A673 (cell line): ENCODE measurements at regions not wholly inside any gene's neighbourhood (a gene's known extent, or its start where the extent isn't known, plus 50 kb on each side); places are given as distances from the start of the nearest gene placed in this dataset.

Source experiments
- BruUV-seq: library from RNA; stranded (reverse); fragments of 400-500 nt; replicated peaks from 2 replicates; lab custom pipeline; 2021; lab: Mats Ljungman, UMichigan
- CTCF ChIA-PET: fragments of 300-600 bp; sonication (Branson Sonifier 250); formaldehyde crosslinking; loops from one replicate; lab custom pipeline; 2022; ENCODE audit warnings: antibody characterized with exemption; lab: Charles Lee
- POLR2A ChIA-PET: fragments of 300-600 bp; sonication (Branson Sonifier 250); formaldehyde crosslinking; loops from one replicate; lab custom pipeline; 2022; ENCODE audit warnings: antibody characterized with exemption; ENCODE audit not compliant: low non-redundant PET; lab: Charles Lee
- DNase-seq: peaks from one replicate; pipeline ENCODE4 v3.0.0-alpha.2; 2015; ENCODE audit warnings: low spot score
- H3K27ac ChIP-seq: fragments of 200-600 bp; sonication (generic); 2 replicates; pipeline ENCODE4 v1.5.1; 2016; ENCODE audit warnings: mixed run types, low read depth, mild to moderate bottlenecking, mixed read lengths, antibody characterized with exemption, low read length; ENCODE audit not compliant: poor library complexity, severe bottlenecking
- H3K27me3 ChIP-seq: fragments of 200-600 bp; sonication (generic); replicated peaks from 2 replicates; pipeline ENCODE4 v1.6.1; 2017; ENCODE audit warnings: mixed run types, low read depth, mild to moderate bottlenecking, mixed read lengths, antibody characterized with exemption, low read length; ENCODE audit not compliant: insufficient read depth, poor library complexity
- H3K36me3 ChIP-seq: fragments of 200-600 bp; sonication (generic); 2 replicates; pipeline ENCODE4 v1.6.1; 2016; ENCODE audit warnings: mixed run types, mild to moderate bottlenecking, mixed read lengths, antibody characterized with exemption, low read length; ENCODE audit not compliant: insufficient read depth, poor library complexity, severe bottlenecking
- H3K4me1 ChIP-seq: fragments of 200-600 bp; sonication (generic); 2 replicates; pipeline ENCODE4 v1.6.1; 2017; ENCODE audit warnings: mixed run types, mild to moderate bottlenecking, mixed read lengths, antibody characterized with exemption, low read length; ENCODE audit not compliant: insufficient read depth, poor library complexity, severe bottlenecking
- H3K4me3 ChIP-seq: fragments of 200-600 bp; sonication (generic); 2 replicates; pipeline ENCODE4 v1.5.1; 2016; ENCODE audit warnings: low read depth, mixed run types, mild to moderate bottlenecking, mixed read lengths, low read length; ENCODE audit not compliant: poor library complexity, severe bottlenecking
- H3K9me3 ChIP-seq: fragments of 200-600 bp; sonication (generic); 2 replicates; pipeline ENCODE4 v1.6.1; 2016; ENCODE audit warnings: mixed run types, low read depth, mild to moderate bottlenecking, mixed read lengths, antibody characterized with exemption, low read length; ENCODE audit not compliant: poor library complexity, severe bottlenecking
- EZH2 ChIP-seq: fragments of 200-600 bp; sonication (generic); IDR thresholded peaks from 2 replicates; pipeline ENCODE4 v1.6.1; 2017; ENCODE audit warnings: borderline replicate concordance, low read depth, mild to moderate bottlenecking, mixed read lengths, antibody characterized with exemption, low read length; ENCODE audit not compliant: poor library complexity, severe bottlenecking
- intact Hi-C: fragments of 100-400 bp; cut with micrococcal nuclease; formaldehyde crosslinking; loops from one replicate; pipeline ENCODE4 v1.10.0; 2022; ENCODE audit not compliant: unreplicated experiment
- TF ChIP-seq, protein P1 (sequence below): fragments of 300-800, 200-600 bp; sonication (generic); conservative IDR thresholded peaks from 2 replicates; pipeline ENCODE4 v1.5.1; 2017; ENCODE audit warnings: low read depth, mild to moderate bottlenecking, antibody characterized with exemption, low read length, moderate library complexity, mixed read lengths

DNA sequence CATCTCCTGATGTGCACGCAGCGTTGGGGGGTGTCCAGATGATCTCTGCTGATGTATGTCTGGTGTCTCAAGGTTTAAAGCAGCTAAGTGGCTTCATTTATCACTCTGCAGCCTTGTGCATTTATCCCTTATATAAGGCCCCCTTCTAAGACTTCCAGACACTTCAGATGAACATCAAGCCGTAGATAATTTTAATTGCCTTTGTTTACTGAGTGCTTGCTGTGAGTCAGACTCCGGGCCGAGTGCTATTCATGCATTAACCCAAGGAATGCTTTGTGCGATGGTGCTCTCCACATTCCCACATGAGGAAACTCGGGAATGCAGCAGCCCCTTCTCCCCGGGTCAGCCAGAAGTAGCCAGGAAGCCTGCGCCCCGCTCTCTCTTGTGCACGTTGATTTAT is 328.6 kb upstream of the COBL start:
- Histone ChIP-seq H3K36me3 (no peaks in the 10 kb centered on the region), H3K9me3 (peaks cover 36% of the 10 kb centered on the region), H3K27ac (no peak overlapping the region), H3K4me3 (no peak overlapping the region), H3K4me1 (no peaks in the 10 kb centered on the region), H3K27me3 (no peaks in the 10 kb centered on the region)
- CTCF ChIA-PET: no interaction called here
- no peak for TF ChIP-seq EZH2
- TF ChIP-seq, protein P1, sequence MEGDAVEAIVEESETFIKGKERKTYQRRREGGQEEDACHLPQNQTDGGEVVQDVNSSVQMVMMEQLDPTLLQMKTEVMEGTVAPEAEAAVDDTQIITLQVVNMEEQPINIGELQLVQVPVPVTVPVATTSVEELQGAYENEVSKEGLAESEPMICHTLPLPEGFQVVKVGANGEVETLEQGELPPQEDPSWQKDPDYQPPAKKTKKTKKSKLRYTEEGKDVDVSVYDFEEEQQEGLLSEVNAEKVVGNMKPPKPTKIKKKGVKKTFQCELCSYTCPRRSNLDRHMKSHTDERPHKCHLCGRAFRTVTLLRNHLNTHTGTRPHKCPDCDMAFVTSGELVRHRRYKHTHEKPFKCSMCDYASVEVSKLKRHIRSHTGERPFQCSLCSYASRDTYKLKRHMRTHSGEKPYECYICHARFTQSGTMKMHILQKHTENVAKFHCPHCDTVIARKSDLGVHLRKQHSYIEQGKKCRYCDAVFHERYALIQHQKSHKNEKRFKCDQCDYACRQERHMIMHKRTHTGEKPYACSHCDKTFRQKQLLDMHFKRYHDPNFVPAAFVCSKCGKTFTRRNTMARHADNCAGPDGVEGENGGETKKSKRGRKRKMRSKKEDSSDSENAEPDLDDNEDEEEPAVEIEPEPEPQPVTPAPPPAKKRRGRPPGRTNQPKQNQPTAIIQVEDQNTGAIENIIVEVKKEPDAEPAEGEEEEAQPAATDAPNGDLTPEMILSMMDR: no peak
- POLR2A ChIA-PET: no interaction called here
- no peak for DNase-seq
- intact Hi-C loops: no loop called here
- BruUV-seq: no TSS peak

DNA sequence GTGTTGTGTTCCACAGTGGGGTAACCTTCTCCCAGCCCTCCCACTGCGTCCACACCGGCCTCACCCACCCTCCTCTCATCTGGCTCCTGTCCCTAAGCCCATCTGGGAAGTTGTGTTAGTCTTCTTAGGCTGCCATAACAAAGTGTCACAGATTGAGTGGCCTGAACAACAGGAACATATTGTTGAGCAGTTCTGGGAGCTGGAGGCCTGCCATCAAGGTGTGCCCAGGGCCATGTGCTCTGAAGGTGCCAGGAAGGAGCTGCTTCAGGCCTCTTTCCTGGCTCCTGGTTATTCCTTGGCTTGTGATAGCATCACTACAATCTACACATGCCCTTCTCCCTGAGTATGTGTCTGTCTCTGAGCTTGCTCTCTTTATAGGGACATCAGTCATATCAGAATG is 327.6 kb upstream of the COBL start:
- Histone ChIP-seq H3K9me3 (peaks cover 36% of the 10 kb centered on the region), H3K27me3 (no peaks in the 10 kb centered on the region), H3K36me3 (no peaks in the 10 kb centered on the region), H3K27ac (no peak overlapping the region), H3K4me3 (no peak overlapping the region), H3K4me1 (no peaks in the 10 kb centered on the region)
- intact Hi-C loops: no loop called here
- no peak for DNase-seq
- TF ChIP-seq EZH2: no peak
- TF ChIP-seq, protein P1: no peak
- ChIA-PET POLR2A (no interaction called here), CTCF (no interaction called here)
- no TSS peak for BruUV-seq

DNA sequence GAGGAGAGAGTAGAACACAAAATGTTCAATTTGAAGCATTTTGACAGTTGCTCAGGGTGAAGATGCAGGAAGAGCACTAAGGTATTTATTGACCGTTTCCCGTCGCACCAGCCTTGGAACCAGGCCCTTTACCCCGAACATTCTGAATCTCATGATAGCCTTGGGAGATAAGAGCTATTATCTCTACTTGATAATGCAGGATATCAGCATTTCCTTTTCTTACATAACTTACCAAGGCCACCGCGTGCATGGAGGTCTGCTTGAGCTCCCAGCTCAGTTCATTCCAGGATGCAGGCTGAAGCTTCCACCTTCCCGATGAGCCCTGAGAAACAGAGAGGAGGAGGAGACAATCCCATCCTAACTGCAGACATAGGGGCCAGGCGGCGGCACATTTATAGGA is 324.2 kb upstream of the COBL start:
- Histone ChIP-seq H3K36me3 (no peaks in the 10 kb centered on the region), H3K27ac (no peak overlapping the region), H3K4me3 (no peak overlapping the region), H3K27me3 (no peaks in the 10 kb centered on the region), H3K4me1 (no peaks in the 10 kb centered on the region), H3K9me3 (peaks cover 24% of the 10 kb centered on the region)
- intact Hi-C loops: no loop called here
- no TSS peak for BruUV-seq
- no peak for TF ChIP-seq EZH2
- TF ChIP-seq, protein P1: no peak
- CTCF ChIA-PET: no interaction called here
- POLR2A ChIA-PET: no interaction called here
- DNase-seq: no peak
